ENCODE measurements at regions not wholly inside any gene's neighbourhood (a gene's known extent, or its start where the extent isn't known, plus 50 kb on each side); places are given as distances from the start of the nearest gene placed in this dataset.

GRCh38 chr6:124877468-124877867, 84.8 kb upstream of the RNF217 start:
- DNase-seq = no peak

- no peak for DNase-seq
Observed at GRCh38 chr6:124879110-124879991, 82.9 kb upstream of the RNF217 start.

- DNase-seq = no peak
Observed at GRCh38 chr6:124879992-124880355, 82.3 kb upstream of the RNF217 start.

GRCh38 chr6:124881898-124882578, 80.2 kb upstream of the RNF217 start:
- peak in 3 of 58 donors; percentile 2 to 12 (median 3) for DNase-seq

GRCh38 chr6:124882579-124883393, 79.5 kb upstream of the RNF217 start:
- no peak for DNase-seq

- no peak for DNase-seq
Observed at GRCh38 chr6:124885171-124885570, 77.1 kb upstream of the RNF217 start.

DNA sequence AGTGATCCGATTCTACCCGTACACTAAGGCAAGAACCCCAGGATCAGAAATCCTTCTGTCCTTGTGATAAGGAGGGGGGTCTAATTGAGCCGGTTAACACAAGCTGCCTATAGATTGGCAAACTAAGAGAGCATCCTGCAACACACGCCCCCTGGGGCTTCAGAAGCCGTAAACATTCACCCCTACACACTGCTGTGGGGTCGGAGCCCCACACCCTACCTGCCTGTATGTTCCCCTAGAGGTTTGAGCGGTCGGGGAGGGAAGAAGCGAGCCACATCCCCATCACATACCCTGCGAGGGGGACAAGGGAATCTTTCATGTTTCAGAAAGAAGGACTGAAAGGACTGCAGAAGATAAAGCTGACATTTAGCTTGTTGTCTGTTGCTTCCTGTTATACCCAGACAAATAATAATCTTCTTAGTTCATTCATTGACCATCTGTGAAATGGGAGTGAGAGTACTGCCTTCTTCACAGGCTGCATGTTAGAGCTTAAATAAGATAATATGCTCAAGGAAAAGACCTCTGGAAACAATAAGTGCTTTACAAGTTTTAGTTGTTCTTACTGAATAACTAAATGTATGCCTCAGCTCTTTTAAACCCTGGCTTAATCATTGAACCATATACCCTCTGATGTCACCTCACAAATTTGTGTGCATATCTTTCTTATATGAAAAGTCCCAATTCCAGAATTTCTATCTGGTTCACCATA, 74.2 kb upstream of the RNF217 start:
- DNase-seq = no peak

DNA sequence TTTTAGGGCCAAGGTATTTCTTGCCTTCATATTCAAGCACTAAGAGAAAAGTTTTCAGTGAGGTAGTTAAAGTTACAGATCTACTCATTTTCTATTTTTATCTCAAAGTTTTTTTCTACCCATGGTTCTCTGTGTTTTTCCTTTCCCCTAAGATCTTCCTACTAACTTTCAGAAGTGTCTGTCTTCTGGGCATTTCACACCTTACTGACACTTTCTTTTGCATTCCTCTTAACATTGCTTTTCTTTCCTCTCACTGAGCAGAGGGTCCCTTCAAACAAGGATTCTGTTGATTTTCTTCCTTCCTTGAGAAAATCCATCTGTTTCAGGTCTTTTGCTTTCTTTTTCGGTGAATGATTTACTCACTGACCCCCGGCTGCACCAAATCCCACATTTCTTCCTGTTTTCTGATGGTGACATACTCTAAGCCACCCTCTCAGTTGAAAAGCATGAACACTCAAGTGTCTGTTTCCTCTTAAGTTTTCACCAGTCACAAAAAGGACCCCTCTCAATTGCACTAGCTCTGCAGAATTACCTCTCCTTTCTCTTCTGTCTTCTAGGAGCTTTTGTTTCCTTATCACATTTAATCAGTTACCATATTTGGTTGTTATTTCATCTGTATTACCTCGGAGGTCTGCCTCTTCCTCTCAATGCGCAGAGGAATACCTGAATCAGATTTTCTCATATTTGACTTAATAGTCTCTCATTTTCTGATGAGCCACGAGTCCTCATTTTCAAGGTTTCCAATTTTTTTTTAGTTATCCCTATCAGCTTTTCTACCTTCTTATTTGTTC, 73.5 kb upstream of the RNF217 start:
- no peak for DNase-seq

DNA sequence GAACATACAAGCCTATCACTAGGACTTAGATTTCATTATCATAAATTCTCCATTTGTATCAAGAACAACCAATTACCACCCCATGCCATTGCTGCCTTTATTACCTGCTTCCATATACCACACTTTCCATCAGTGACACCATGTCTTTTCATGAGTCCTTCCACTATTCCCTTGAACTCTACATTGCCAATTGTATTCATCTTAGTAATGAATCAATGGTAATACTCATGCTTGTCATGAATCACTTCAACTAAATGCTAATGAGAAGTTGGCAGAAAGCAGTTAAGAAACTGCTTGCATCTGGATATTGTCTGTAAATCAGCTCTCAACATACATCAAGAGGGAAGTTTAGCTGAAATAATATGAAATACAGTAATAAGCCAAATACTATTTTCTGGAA, 61.2 kb upstream of the RNF217 start:
- DNase-seq = no peak

GRCh38 chr6:124903797-124904196, 58.4 kb upstream of the RNF217 start:
- DNase-seq = no peak

DNA sequence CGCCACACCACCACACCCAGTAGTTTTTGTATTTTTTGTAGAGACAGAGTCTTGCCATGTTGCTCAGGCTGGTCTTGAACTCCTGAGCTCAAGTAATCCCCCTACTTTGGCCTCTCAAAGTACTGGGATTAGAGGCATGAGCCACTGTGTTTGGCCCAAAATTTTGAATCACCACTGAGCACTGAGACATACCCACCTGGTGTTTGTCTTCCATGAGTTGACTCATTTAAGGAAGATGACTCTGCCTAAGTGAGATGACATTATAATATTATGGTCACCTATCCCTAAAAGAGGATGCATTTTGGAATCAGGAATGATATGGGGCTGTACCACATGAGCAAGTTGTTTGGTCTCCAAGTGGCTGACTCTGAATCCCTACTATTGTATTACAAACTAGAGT, 54.6 kb upstream of the RNF217 start:
- DNase-seq = no peak
